GM19468 (cell line): ENCODE measurements at regions not wholly inside any gene's neighbourhood (a gene's known extent, or its start where the extent isn't known, plus 50 kb on each side); places are given as distances from the start of the nearest gene placed in this dataset.
"Not testable (repeated sequence)": the region's sequence is repeated elsewhere in the genome, so short reads cannot be mapped to it uniquely, and the experiment has no call there.

Experiments
- ATAC-seq: cut with Tn5 transposase; IDR thresholded peaks from one replicate; pipeline ENCODE4 v1.9.1; 2021; ENCODE audit warnings: mild to moderate bottlenecking, moderate library complexity, moderate number of reproducible peaks; ENCODE audit not compliant: unreplicated experiment; ENCODE audit errors: extremely low read depth

- ATAC-seq, result no peak
Measured at GRCh38 chr16:17571499-17572093, 100.8 kb upstream of the XYLT1 start.

DNA sequence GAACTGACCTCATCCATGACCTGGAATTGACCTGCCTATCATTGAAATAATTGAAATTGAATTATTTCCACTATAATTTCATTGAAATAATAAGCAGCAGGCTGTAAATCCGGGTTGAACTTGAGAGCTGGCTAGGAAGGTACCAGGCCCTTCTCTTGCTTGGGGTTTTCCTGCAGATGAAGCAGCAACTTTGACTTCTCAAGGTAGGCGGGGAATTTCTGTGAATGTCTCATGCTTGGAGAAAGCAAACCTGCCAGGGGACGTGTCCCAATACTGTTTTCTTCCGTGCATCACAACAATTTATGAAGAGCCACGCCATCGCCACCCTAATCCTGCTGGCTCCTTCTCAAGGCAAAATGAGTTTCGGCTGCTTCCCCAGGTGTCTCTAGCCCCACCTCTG lies 97.5 kb upstream of the XYLT1 start:
- no peak for ATAC-seq

- no peak for ATAC-seq
Measured at GRCh38 chr16:17567455-17567854, 96.7 kb upstream of the XYLT1 start.

GRCh38 chr16:17566656-17567450 lies 96.1 kb upstream of the XYLT1 start:
- no peak for ATAC-seq

GRCh38 chr16:17566075-17566474 lies 95.3 kb upstream of the XYLT1 start:
- no peak for ATAC-seq

- ATAC-seq, result no peak
Measured at GRCh38 chr16:17565605-17566004, 94.8 kb upstream of the XYLT1 start.

DNA sequence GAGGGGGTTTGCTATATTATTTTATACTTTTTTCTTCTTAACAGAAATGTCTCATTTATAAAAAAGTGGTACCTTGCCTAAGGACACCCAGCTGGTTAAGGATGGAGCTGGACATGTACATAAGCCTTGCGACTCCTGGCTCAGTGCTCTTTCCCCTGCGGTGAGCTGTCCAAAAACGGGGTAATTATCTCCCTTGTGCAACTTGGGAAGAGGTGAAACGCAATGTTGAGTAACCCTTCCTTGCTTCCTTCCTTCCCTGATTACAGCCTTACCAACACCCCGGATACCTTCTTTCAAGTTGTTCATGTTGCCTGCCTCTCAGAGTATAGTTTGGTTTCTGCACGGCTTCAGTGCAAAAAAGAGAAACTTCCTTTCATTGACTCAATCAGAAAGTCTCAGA lies 94.1 kb upstream of the XYLT1 start:
- ATAC-seq, result no peak

GRCh38 chr16:17563323-17564091 lies 92.7 kb upstream of the XYLT1 start:
- no peak for ATAC-seq

DNA sequence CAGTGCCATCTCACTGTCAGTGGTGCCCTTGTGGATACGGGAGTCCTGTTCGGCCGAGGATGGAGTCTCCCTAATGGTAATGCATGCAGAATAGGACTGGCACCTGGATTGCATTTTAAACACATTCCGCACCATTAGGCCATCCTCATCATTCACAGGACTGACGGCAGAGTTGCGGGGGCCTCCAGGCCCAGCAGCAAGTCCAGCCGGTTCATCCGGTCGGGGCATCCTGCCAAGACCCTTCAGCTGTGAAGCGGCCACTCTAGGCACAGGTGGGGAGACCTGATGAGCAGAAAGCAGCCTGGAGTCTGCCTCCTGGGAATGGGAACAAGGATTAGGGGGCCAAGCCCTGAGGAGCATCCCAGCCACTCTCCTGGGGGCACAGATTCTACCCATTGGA lies 90.3 kb upstream of the XYLT1 start:
- no peak for ATAC-seq

GRCh38 chr16:17560548-17560947 lies 89.8 kb upstream of the XYLT1 start:
- no peak for ATAC-seq

- no peak for ATAC-seq
Measured at GRCh38 chr16:17559394-17559793, 88.6 kb upstream of the XYLT1 start.

- ATAC-seq, result no peak
Measured at GRCh38 chr16:17557949-17558348, 87.2 kb upstream of the XYLT1 start.

- no peak for ATAC-seq
Measured at GRCh38 chr16:17557480-17557879, 86.7 kb upstream of the XYLT1 start.

DNA sequence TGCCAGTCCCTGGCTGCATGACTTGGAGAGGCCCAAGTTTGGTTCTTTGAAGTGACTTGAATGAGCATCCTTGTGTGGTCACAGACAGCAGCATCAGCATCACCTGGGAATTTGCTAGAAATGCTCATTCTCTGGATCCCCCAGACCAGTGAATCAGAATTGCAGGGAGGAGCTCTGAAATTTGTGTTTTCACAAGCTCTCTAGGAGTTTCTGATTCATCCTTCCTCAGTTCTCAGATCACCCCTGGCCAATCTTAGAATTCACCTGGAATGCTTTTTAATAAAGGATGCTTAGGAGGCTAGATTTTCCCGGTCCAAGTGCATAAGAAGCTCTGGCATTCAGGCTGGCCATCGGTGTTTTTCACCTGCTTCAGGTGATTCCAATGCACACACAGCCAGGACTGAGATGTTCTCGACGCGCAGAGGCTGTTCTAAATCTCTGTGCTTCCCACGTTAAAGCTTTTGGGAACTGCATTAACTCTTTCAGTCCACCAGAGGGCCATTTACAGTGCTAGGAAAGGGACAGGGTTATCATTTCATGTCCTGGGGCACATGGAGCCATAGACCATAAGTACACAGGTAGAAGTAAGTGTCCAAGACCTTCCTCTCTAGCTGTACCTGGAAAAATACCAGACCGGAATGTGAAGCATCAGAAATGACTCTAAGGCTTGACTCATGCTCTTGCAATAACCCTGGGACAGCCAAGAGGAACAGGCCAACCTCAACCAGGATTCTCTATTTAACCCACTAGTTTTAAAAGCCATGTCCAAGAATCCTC lies 85.7 kb upstream of the XYLT1 start:
- ATAC-seq, result no peak

DNA sequence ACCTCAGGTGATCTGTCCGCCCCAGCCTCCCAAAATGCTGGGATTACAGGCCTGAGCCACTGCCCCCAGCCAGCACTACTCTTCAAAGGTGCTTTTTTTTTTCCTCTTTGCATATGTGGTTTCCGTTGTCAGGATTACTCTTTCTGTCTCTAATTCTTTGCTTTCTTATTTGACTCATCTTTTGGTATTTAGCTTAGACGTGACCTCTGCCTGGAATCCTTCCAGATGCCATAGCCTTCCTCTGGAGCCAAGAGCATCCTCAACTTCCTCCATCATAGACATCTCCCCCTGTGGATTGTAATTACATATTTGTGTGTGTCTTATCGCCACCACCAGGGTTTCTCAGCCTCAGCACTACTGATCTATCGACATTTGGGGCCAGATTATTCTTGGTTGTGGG lies 84.4 kb upstream of the XYLT1 start:
- ATAC-seq, result no peak

DNA sequence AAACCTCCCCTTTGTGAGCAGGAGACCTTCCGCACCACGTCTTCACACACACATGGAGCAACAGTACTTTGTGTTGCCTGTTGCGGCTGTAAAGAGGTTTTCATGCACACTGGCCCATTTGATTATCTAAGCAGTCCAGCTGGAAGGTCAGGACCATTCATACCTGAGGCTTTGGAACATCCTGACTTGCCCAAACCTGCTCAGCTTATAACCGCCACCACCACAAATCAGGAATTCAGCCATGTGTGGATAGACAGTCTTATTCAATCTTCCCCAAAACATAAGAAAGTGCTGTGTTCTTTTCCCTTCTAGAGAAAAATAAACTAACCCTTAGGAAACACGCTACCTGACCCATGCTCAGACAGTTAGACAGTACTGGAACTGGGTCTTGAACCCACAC lies 81.6 kb upstream of the XYLT1 start:
- no peak for ATAC-seq

GRCh38 chr16:17551682-17552081 lies 80.9 kb upstream of the XYLT1 start:
- ATAC-seq, result not testable (repeated sequence)

DNA sequence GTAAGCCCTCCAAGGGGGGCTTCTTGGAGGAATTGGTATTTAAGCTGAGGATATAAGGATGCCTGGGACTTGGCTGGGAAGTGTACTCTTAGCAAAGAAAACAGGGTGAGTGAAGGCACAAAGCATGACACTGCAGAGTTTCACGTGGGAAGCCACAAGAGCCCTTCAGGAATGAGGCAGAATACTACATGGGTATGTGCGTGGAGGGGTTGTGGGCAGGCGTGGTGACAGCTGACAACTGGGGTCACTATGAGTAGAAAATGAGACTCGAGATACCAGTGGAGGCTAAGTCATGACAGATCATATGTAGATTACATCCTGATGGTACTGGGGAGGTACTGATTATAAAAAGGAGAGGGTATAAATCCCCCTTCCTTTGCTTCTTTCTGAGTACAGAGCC lies 78.1 kb upstream of the XYLT1 start:
- no peak for ATAC-seq

DNA sequence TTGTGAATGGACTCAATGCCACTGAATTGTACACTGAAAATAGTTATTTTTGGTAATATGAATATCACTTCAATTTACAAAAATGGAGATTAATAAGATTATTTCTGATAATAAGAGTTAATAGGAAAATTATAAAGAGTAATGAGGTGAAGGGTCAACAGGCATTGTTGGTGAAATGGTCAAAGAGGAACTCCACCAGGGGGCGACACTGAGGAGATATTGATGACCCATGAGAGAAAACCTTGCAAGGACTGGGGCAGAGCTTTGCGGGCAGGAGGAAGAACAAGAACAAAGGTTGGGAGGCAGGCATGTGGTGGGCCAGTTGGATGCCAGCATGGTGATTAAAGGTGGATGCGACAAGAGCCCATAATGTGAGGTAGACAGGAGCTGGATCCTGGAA lies 74.0 kb upstream of the XYLT1 start:
- ATAC-seq, result no peak

- ATAC-seq, result no peak
Measured at GRCh38 chr16:17544304-17544703, 73.5 kb upstream of the XYLT1 start.

GRCh38 chr16:17543073-17543472 lies 72.3 kb upstream of the XYLT1 start:
- no peak for ATAC-seq
